Right cardiac atrium (tissue), 5 donors: ENCODE measurements at regions not wholly inside any gene's neighbourhood (a gene's known extent, or its start where the extent isn't known, plus 50 kb on each side); places are given as distances from the start of the nearest gene placed in this dataset.

ENCODE experiments used
- ATAC-seq, 2 donors: fragments of 200-7000 bp; cut with Tn5 transposase; one replicate each; pipeline versions ENCODE4 v1.8.0 to v1.9.1; 2020; ENCODE audit warnings: moderate library complexity in 2 of 2, mild to moderate bottlenecking in 1 of 2
- DNase-seq, 3 donors: peaks; one replicate each; pipeline ENCODE4 v3.0.0-alpha.2; 2020
- H3K27ac ChIP-seq: one replicate; pipeline ENCODE4 v1.5.1; 2013; ENCODE audit warnings: mild to moderate bottlenecking, low read length, control low read depth, moderate library complexity
- H3K27me3 ChIP-seq: one replicate; pipeline ENCODE4 v1.6.1; 2013; ENCODE audit not compliant: control insufficient read depth, insufficient read depth
- H3K4me1 ChIP-seq: one replicate; pipeline ENCODE4 v1.6.1; 2013; ENCODE audit warnings: low read length; ENCODE audit not compliant: control insufficient read depth, insufficient read depth
- H3K4me3 ChIP-seq: one replicate; pipeline ENCODE4 v1.5.1; 2013; ENCODE audit warnings: low read length, control low read depth
- H3K9me3 ChIP-seq: one replicate; pipeline ENCODE4 v1.6.1; 2013; ENCODE audit warnings: low read length; ENCODE audit not compliant: control insufficient read depth
- WGBS: extraction: QIAGEN DNeasy Blood & Tissue Kit; methylation state at CpG from one replicate; pipeline ENCODE4 v1.1.7; 2013; 5-methylcytosine and 5-hydroxymethylcytosine counted together
- intact Hi-C, 4 donors: fragments of 100-400 bp; cut with DNase I; formaldehyde crosslinking; loops; one replicate each; pipeline versions ENCODE4 v1.11.0 to v1.14.0; 2022 to 2023
- donor health status: healthy with polysubstance abuse.
- donor health status: DM: no; HTN: yes; CAD: no.
- donor health status: DM: no; HTN: no; CAD: no.
- donor health status: DM: no; HTN: yes; CAD: no; lungs with severe emphysema.
- donor health status: DM: yes; HTN: yes; CAD: no.

DNA sequence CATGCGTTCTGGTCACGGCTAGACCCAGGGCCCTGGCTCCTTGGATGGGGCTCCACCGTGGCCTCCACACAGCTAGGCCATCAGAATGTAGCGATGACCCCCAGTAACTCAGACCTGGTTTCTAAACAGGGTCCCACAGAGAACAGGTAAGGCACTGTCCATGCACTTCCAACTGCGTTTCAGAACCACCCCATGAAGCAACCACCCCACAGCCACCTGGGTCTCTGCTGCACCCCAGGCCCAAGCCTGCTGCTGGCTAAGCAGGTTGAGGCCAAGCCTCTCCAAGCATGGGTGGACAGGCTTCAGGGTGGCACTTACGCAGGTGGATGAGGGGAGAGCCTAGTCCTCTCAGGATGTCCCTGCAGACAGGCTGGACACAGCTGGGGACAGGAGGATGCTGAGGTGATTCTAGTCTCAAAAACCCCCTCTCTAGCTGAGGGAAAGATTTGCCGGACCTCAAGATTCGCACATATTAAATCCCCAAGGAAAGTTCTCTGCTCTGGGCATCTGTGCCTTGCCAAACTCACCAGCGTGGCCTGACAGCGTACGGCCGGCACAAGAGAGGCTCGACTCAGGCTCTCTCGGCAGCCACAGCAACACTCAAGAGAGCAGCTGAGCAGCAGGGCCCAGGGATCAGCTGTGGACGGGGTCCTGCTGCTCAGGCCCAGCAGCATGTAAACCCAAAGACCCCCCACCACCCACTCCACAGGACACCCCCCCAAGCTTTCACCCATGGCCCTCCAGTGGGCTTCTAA is 141.6 kb downstream of the CRYBB2 start:
- intact Hi-C loops, result loop anchor here in 3 of 4 donors (5.0 to 10.0 kb wide), 3 partner anchors 64 to 86 kb away; no protein-coding TSS in a partner anchor
- no peak for ATAC-seq
- no peaks in the 10 kb centered on the region for H3K27me3 ChIP-seq
- H3K4me1 ChIP-seq, result peaks cover 2% of the 10 kb centered on the region
- no peak overlapping the region for H3K27ac ChIP-seq
- no peaks in the 10 kb centered on the region for H3K9me3 ChIP-seq
- 95% methylated on average over 15 of the region's 15 CpGs for WGBS
- no peak overlapping the region for H3K4me3 ChIP-seq
- peak in 1 of 3 donors; percentile 21 for DNase-seq

DNA sequence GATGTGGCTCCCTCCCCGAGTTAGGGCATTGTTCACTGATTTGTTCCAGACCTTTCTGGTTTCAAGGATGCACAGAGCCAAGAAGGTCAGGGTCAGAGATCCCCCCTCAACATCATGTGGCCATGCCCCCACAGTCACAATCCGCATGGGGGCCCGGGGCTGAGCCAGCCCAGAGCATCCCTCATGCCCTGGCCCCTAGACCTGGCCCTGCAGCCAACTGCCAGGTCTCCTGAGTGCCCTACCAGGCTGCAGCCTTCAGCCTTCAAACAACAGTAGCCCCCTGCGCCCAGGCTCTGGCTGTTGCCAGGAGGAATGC is 142.4 kb downstream of the CRYBB2 start:
- Histone ChIP-seq H3K27me3 (no peaks in the 10 kb centered on the region), H3K9me3 (no peaks in the 10 kb centered on the region), H3K4me1 (peaks cover 2% of the 10 kb centered on the region), H3K4me3 (no peak overlapping the region), H3K27ac (no peak overlapping the region)
- WGBS, result 73% methylated on average over 4 of the region's 4 CpGs
- no peak for ATAC-seq
- intact Hi-C loops, result loop anchor here in 3 of 4 donors (5.0 to 10.0 kb wide), 3 partner anchors 63 to 85 kb away; no protein-coding TSS in a partner anchor
- DNase-seq, result no peak

- DNase-seq, result peak; percentile 61 to 89 (median 82)
- peak; percentile 36 to 55 for ATAC-seq
- intact Hi-C loops, result loop anchor here in 3 of 4 donors (5.0 to 10.0 kb wide), 3 partner anchors 62 to 85 kb away; no protein-coding TSS in a partner anchor
- H3K27me3 ChIP-seq, result no peaks in the 10 kb centered on the region
- H3K4me3 ChIP-seq, result no peak overlapping the region
- peaks cover 2% of the 10 kb centered on the region for H3K4me1 ChIP-seq
- WGBS, result 43% methylated on average over 17 of the region's 17 CpGs
- no peaks in the 10 kb centered on the region for H3K9me3 ChIP-seq
- H3K27ac ChIP-seq, result no peak overlapping the region
Observed at GRCh38 chr22:25362215-25362882, 142.9 kb downstream of the CRYBB2 start.

DNA sequence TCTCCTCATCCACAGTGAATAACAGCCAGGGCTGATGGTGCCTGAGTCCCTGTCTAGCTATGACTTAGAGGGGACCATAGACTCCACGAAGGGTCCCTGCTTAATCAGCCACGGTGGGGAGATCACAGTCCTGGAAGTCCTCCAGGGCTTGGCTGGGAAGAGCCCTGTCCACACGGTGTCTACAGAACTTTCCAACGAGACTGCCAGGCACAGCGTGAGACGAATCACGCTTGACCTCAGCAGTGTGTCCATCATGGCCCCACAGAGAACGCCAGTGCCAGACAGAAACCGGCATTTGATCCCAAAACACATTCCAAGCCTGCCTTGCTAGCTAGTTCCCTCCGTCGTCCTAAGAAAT is 143.4 kb downstream of the CRYBB2 start:
- Histone ChIP-seq H3K4me3 (no peak overlapping the region), H3K9me3 (no peaks in the 10 kb centered on the region), H3K27ac (no peak overlapping the region), H3K27me3 (no peaks in the 10 kb centered on the region), H3K4me1 (peaks cover 2% of the 10 kb centered on the region)
- 48% methylated on average over 11 of the region's 11 CpGs for WGBS
- intact Hi-C loops, result loop anchor here in 3 of 4 donors (5.0 to 10.0 kb wide), 3 partner anchors 62 to 84 kb away; no protein-coding TSS in a partner anchor
- DNase-seq, result peak in 2 of 3 donors; percentile 53 to 63
- ATAC-seq, result peak; percentile 16 to 27

DNA sequence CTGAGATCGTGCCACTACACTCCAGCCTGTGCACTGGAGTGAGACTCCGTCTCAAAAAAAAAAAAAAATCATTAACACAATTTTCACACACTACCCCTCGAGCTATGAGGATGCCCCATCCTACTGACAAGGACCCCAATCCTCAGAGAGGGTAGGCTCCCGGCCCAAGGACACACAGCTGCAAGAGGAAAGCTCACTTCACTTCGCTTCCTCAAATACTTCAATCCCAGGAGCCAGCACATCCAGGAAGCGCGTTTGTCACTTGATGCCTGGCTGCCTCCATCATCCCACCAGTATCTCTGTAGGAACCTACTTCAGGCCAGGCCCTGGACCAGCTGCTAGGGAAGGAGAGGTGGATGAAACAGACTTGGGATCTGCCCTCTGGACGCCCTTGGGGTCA is 144.0 kb downstream of the CRYBB2 start:
- DNase-seq (peak in 2 of 3 donors; percentile 22 to 24), ATAC-seq (no peak)
- intact Hi-C loops, result loop anchor here in 3 of 4 donors (5.0 to 10.0 kb wide), 3 partner anchors 61 to 84 kb away; no protein-coding TSS in a partner anchor
- Histone ChIP-seq H3K27ac (no peak overlapping the region), H3K4me1 (peaks cover 2% of the 10 kb centered on the region), H3K9me3 (no peaks in the 10 kb centered on the region), H3K27me3 (no peaks in the 10 kb centered on the region), H3K4me3 (no peak overlapping the region)
- 95% methylated on average over 8 of the region's 8 CpGs for WGBS

- Histone ChIP-seq H3K4me1 (peaks cover 2% of the 10 kb centered on the region), H3K27ac (no peak overlapping the region), H3K27me3 (no peaks in the 10 kb centered on the region), H3K4me3 (no peak overlapping the region), H3K9me3 (no peaks in the 10 kb centered on the region)
- DNase-seq (peak in 2 of 3 donors; percentile 21 to 40), ATAC-seq (no peak)
- intact Hi-C loops, result loop anchor here in 3 of 4 donors (5.0 to 10.0 kb wide), 3 partner anchors 61 to 83 kb away; no protein-coding TSS in a partner anchor
- 83% methylated on average over 1 of the region's 1 CpG for WGBS
Observed at GRCh38 chr22:25364281-25364680, 144.8 kb downstream of the CRYBB2 start.

DNA sequence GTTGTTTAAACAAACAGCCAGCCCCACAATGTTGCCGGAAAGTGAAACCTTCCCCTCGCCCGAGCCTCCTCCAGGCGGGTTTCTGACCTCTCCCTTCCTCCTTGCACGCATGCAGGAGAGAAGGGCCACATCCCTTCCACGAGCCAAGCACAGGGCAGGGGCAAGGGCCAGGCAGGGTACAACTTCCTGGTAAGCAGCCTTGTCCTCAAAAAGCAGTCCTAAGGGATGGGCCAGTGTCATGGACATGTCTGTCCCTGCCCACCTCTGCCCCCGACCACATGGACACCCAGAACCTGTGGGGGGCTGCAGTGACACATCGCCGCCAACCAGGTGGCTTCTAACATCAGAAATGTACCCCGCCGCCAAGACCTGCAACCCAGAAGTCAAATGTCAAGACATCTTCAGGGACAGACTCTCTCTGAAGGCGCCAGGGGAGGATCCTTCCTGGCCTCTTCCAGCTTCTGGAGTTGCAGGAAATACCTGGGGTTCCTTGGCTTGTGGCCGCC is 145.3 kb downstream of the CRYBB2 start:
- Histone ChIP-seq H3K27ac (no peak overlapping the region), H3K4me3 (no peak overlapping the region), H3K4me1 (peaks cover 2% of the 10 kb centered on the region), H3K27me3 (no peaks in the 10 kb centered on the region), H3K9me3 (no peaks in the 10 kb centered on the region)
- intact Hi-C loops, result loop anchor here in 3 of 4 donors (5.0 to 10.0 kb wide), 3 partner anchors 60 to 83 kb away; no protein-coding TSS in a partner anchor
- 73% methylated on average over 13 of the region's 13 CpGs for WGBS
- peak in 2 of 3 donors; percentile 47 to 57 for DNase-seq
- no peak for ATAC-seq

DNA sequence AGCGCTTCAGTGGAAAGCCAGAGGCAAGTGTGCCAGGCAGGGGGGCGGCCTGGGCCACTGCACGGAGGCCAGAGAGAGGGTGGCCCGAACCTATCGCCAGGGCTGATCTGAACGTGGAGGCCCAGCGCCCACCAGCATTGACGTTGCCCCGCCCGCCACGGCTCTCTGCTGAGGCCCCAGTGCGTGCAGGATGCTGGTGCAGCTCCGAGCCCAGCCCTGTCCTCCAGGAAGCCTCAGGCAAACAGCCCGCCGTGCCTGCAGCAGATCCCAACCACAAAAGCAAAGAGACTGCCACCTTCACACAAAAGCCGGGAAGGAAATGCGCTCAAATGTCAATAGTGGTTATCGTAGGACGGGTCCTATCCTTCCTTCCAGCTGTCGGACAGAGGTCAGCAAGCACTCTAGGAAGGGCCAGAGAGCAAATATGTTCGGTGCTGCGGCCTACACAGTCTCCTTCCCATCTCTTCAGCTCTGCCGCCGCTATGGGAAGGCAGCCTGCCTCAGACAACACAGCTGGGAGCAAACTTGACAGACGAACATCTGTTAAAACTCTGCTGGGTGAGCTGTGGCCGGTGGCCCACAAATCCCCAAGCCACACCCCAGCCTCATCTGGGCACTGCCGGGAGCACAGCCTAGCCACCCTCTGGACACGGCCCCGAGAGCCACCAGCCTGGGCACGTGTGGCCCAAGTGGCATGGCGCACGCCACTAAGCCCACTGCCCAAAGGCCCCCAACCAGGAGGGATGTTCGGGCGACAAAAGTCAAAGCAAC is 146.2 kb downstream of the CRYBB2 start:
- DNase-seq (peak; percentile 37 to 78 (median 69)), ATAC-seq (peak; percentile 27 to 62)
- Histone ChIP-seq H3K4me3 (no peak overlapping the region), H3K27ac (no peak overlapping the region), H3K27me3 (no peaks in the 10 kb centered on the region), H3K9me3 (no peaks in the 10 kb centered on the region), H3K4me1 (peaks cover 2% of the 10 kb centered on the region)
- 71% methylated on average over 34 of the region's 34 CpGs for WGBS
- intact Hi-C loops, result loop anchor here in 2 of 4 donors (10.0 kb wide), 2 partner anchors 59 to 79 kb away; no protein-coding TSS in a partner anchor

- ATAC-seq, result no peak
- no peak overlapping the region for H3K27ac ChIP-seq
- 88% methylated on average over 10 of the region's 10 CpGs for WGBS
- intact Hi-C loops, result loop anchor here in 2 of 4 donors (10.0 kb wide), 2 partner anchors 58 to 78 kb away; no protein-coding TSS in a partner anchor
- no peaks in the 10 kb centered on the region for H3K27me3 ChIP-seq
- H3K4me3 ChIP-seq, result no peak overlapping the region
- peaks cover 2% of the 10 kb centered on the region for H3K4me1 ChIP-seq
- peak in 2 of 3 donors; percentile 33 to 36 for DNase-seq
- no peaks in the 10 kb centered on the region for H3K9me3 ChIP-seq
Observed at GRCh38 chr22:25366408-25366807, 147.0 kb downstream of the CRYBB2 start.

DNA sequence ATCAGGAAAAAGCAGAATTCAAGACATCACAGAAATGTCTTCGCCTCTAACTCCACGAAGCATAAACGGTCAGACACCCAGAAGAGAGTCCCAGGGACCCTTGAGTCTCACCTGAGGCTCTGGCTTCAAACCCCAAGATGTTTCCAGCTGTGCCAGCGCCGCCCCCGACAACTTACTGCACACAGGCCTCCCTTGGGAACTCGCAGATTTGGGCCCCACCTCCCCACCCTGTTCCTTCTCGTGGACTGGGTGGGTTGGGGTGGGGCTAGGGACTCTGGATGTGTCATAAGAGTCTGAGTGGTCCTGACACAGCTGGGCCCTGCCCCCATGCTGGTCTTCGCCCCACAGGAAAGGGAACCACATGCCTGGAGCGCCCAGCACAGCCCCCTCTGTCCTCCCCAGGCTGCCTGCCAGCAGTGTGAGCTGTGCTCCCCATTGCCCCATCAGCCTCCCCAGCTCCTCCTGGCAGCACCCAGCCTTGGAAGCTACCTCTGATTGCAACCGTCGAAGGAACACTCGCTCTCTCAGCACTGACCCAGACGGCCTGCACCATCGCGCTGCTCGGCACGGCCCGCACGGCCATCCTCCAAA is 147.5 kb downstream of the CRYBB2 start:
- intact Hi-C loops, result loop anchor here in 2 of 4 donors (10.0 kb wide), 2 partner anchors 58 to 78 kb away; no protein-coding TSS in a partner anchor
- H3K4me3 ChIP-seq, result no peak overlapping the region
- H3K27ac ChIP-seq, result no peak overlapping the region
- DNase-seq (peak in 2 of 3 donors; percentile 34 to 43), ATAC-seq (no peak)
- no peaks in the 10 kb centered on the region for H3K9me3 ChIP-seq
- 91% methylated on average over 20 of the region's 20 CpGs for WGBS
- no peaks in the 10 kb centered on the region for H3K27me3 ChIP-seq
- H3K4me1 ChIP-seq, result peaks cover 2% of the 10 kb centered on the region
